Cardiac fibroblast (primary cell): ENCODE measurements at regions not wholly inside any gene's neighbourhood (a gene's known extent, or its start where the extent isn't known, plus 50 kb on each side); places are given as distances from the start of the nearest gene placed in this dataset.

ENCODE experiments used
- DNase-seq, 2 donors: peaks; one replicate each; pipeline versions ENCODE4 v3.0.0 to v3.0.0-alpha.2; 2010; ENCODE audit warnings: low read depth in 2 of 2
- H3K4me3 ChIP-seq, 2 donors: replicated peaks in 1 of 2; 1 replicate in 1 of 2; 2 replicates in 1 of 2; pipeline ENCODE4 v1.5.1; 2011; ENCODE audit warnings: low read depth in 2 of 2, low read length in 2 of 2, mild to moderate bottlenecking in 2 of 2, moderate library complexity in 1 of 2
- TF ChIP-seq, protein P1 (sequence below): IDR thresholded peaks from one replicate; pipeline ENCODE4 v1.5.1; 2011; ENCODE audit warnings: low read depth, mild to moderate bottlenecking, low read length, inconsistent platforms

DNA sequence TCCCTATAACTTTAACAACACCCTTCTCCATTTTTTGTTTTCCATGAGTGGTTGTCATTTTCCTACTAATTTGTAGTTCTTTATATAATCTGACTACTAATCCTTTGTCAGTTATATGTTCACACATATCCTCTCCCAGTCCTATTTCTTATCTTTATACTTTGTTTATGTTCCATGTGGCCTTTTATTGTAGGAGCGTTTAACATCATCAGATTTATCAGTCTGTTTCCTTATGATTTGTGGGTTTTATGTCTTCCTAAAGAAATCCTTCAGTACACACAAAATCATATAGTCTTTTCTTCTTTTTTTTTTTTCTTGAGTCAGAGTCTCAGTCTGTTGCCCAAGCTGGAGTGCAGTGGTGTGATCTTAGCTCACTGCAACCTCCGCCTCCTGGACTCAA lies 204.9 kb upstream of the SPRY1 start:
- TF ChIP-seq, protein P1, sequence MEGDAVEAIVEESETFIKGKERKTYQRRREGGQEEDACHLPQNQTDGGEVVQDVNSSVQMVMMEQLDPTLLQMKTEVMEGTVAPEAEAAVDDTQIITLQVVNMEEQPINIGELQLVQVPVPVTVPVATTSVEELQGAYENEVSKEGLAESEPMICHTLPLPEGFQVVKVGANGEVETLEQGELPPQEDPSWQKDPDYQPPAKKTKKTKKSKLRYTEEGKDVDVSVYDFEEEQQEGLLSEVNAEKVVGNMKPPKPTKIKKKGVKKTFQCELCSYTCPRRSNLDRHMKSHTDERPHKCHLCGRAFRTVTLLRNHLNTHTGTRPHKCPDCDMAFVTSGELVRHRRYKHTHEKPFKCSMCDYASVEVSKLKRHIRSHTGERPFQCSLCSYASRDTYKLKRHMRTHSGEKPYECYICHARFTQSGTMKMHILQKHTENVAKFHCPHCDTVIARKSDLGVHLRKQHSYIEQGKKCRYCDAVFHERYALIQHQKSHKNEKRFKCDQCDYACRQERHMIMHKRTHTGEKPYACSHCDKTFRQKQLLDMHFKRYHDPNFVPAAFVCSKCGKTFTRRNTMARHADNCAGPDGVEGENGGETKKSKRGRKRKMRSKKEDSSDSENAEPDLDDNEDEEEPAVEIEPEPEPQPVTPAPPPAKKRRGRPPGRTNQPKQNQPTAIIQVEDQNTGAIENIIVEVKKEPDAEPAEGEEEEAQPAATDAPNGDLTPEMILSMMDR, result no peak
- no peak overlapping the region for H3K4me3 ChIP-seq

DNA sequence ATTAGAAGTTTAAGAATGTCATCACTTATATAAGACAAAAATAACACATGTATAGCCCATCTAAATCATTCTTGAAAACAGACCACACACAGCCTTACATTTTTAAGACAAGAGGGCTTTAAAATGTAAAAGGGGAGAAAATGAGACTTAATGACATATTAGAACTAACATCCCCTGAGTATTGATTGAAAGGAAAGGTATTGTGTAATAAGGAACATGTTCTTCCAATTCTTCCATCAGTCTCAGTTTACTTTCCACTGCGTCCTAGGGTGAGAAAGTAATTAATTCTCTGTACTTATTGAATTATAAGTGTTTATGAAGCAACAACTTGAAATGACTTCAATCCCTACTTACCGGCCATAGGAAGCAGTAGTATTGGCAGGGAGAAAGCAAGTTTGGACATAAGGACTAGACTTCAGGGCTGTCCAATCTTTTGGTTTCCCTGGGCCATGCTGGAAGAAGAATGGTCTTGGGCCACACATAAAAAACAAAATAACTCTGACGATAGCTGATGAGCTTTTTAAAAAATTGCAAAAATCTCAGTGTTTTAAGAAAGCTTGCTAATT lies 202.7 kb upstream of the SPRY1 start:
- TF ChIP-seq, protein P1, result no peak
- DNase-seq, result no peak
- no peak overlapping the region for H3K4me3 ChIP-seq

More for the DNA sequence above, 204.9 kb upstream of the SPRY1 start:
- DNase-seq, result no peak

DNA sequence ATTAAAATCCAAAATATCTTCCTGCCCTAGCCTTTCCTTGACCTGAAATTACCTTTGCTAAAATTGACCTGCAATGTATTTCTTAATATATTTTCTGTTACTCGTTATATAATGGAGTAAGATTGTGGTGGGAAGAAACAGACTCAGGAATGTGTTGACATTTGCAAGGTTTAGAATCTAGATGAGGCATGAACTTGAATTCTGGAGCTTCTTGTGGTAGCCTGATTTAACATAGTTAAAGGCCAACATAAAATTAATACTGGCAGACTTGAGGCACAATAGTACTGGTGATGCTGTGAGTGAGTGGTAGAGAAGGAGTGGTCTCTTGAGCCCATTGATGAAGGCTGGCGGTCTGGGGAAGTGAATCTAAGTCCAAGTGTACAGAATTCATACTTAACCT lies 197.9 kb upstream of the SPRY1 start:
- TF ChIP-seq, protein P1, result no peak
- DNase-seq, result no peak
- no peak overlapping the region for H3K4me3 ChIP-seq

DNA sequence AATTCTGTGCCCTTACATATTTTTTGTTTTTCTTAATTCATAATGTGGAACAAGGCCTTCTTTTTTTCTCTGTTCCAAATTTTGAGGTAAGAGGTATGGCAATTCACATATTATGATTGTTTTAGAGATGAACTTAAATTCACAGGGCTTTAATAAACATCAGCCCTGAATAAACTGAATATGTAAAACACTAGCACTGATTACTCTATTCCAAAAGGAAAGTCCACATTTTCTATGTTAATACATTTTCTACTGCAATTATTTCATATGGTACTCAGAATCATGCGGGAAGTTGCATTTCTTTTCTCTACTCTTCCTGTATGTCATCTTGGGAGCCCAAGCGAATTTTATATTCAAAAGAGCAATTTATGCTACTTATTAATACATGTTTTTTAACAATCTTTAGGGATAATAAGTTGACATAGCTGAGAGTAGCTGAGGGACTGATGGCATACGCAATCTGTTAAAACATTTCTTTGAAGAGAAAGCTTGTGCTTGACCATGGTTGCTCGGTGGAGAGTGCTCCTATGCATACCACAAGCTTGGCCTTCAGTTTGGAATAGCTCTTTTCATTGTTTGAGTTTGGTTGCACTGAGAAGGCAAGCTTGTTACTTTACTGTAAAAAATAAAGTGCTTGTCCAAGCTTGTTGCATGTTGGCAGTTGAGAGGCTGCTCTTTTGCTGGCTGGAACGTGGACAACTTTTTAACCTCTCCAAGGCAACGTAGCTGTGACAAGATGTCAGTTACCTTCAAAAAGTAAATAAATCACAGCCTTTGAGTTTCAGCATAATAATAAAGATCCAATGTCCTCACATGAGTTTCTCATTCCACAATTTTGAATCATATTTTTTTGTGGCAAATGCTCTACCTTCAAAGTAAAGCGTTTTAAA lies 196.3 kb upstream of the SPRY1 start:
- H3K4me3 ChIP-seq, result no peak overlapping the region
- no peak for DNase-seq
- TF ChIP-seq, protein P1, result no peak

DNA sequence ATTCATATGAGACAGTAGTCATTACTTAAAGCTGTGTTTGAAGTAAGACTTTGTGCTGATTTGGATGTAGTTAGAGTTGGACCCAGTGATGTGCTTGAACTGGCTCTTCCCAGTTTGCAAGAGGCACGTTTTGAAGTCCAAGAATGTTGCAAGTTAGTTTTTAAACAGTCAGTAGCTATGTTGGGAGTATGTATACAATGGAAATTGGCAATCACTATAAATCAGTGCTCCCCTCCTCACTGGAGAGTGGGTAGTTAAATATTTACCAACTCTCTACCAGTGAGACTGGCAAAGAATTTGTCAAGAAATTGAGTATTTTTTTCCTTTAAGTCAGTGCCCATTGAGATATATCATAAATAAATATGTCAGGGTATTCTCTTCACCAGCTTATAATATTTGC lies 191.9 kb upstream of the SPRY1 start:
- H3K4me3 ChIP-seq, result no peak overlapping the region
- TF ChIP-seq, protein P1, result no peak
- no peak for DNase-seq

DNA sequence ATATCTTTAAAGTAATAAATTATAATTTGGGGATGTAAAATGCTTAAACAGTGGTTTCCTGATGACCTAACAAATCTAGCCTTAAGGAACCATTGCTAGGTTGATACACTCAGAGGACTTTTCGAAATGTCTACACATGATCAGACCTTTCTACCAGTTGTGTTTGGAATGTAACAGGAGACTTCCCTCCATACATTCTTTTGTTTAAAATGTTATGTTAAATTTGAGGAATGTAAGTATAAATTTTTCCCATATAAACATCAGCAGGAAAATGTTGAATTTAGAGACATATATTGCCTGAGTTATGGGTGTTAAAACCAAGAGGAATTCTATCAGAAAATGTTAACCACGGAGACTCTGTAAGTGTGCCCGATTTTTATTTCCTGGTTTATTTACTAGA lies 190.6 kb upstream of the SPRY1 start:
- TF ChIP-seq, protein P1, result no peak
- DNase-seq, result no peak
- no peak overlapping the region for H3K4me3 ChIP-seq

DNA sequence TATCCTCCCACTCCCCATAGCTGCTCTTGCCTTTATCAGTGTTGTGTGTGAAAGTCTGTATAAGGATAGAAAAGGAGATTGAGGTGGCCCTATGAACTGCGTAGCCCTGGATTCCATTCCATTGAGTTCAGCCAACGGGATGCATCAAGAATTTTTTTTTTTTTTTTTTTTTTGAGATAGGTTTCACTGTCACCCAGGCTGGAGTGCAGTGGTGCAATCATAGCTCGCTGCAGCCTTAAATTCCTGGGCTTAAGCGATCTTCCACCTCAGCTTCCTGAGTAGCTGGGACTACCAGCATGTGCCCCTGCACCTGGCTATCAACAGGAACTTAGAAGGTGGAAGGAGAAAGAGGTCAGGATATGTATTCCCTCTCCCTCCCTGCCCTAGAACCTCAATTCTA lies 187.2 kb upstream of the SPRY1 start:
- H3K4me3 ChIP-seq, result no peak overlapping the region
- TF ChIP-seq, protein P1, result no peak
- peak in 1 of 2 donors; percentile 41 for DNase-seq
